ENCODE measurements at regions not wholly inside any gene's neighbourhood (a gene's known extent, or its start where the extent isn't known, plus 50 kb on each side); places are given as distances from the start of the nearest gene placed in this dataset.

- TF ChIP-seq CTCF (IDR thresholded peaks at IDR 0.05) = no peak
- no peak for TF ChIP-seq EZH2 (IDR thresholded peaks at IDR 0.05; ENCODE audit: borderline replicate concordance, insufficient read depth, low read depth, low read length, poor library complexity, severe bottlenecking)
Observed at GRCh38 chr14:26851793-26852192, 254.0 kb upstream of the NOVA1 start.
